ENCODE measurements at regions not wholly inside any gene's neighbourhood (a gene's known extent, or its start where the extent isn't known, plus 50 kb on each side); places are given as distances from the start of the nearest gene placed in this dataset.

DNA sequence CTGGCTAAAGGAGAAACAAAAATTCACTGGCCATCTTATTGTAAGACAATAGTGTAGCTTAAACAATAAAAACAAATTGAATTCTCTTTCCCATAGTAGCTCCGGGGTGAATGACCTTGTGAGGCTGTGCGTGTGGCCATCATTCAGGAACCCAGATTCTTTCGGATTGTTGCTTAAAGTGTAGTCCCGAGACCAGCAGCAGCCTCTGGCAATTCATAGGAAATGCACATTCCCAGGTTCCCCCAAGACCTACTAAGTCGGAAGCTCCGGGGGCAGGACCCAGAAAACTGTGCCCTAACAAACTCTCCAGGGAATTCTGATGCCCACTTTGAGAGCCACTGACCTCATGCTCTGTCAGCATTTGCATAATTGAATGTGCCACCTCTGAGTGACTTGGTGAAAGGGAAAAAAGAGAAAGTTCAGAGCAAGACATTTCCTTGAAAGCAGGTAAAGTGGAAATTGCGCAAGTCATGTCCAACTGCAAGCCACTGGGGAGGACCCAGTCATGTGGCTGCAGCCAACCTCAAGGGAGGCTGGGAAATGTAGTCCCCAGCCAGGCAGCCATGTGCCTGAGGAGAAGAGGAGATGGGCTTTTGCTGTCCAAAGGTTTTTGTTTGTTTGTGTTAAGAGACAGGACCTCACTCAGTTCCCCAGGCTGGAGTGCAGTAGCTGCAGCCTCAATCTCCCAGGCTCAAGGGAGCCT, 50.7 kb upstream of the PNMA8B start:
- Mint-ChIP-seq H3K36me3 (peaks cover 4% of the 10 kb centered on the region), H3K27ac (no peak overlapping the region), H3K27me3 (peaks cover 2% of the 10 kb centered on the region), H3K4me3 (no peak overlapping the region), H3K4me1 (no peaks in the 10 kb centered on the region), H3K9me3 (peaks cover 7% of the 10 kb centered on the region)
- ATAC-seq (ENCODE audit: low read depth) (peak; percentile 41), DNase-seq (ENCODE audit: low spot score in 2 of 2) (no peak)

GRCh38 chr19:46550684-46551083, 50.4 kb upstream of the CALM3 start:
- no peak for ATAC-seq (ENCODE audit: low read depth)
- peaks cover 12% of the 10 kb centered on the region for H3K9me3 Mint-ChIP-seq

GRCh38 chr19:46551164-46551563, 50.0 kb upstream of the CALM3 start:
- Mint-ChIP-seq H3K27ac (no peak overlapping the region), H3K36me3 (peaks cover 9% of the 10 kb centered on the region)

More at GRCh38 chr19:46550684-46551083, 50.4 kb upstream of the CALM3 start:
- H3K27me3 Mint-ChIP-seq: peaks cover 5% of the 10 kb centered on the region
- no peaks in the 10 kb centered on the region for H3K4me1 Mint-ChIP-seq
- DNase-seq (ENCODE audit: low spot score in 2 of 2): no peak
- H3K36me3 Mint-ChIP-seq: peaks cover 9% of the 10 kb centered on the region
- H3K4me3 Mint-ChIP-seq: no peak overlapping the region
- H3K27ac Mint-ChIP-seq: no peak overlapping the region

More at GRCh38 chr19:46551164-46551563, 50.0 kb upstream of the CALM3 start:
- Mint-ChIP-seq H3K4me1 (no peaks in the 10 kb centered on the region), H3K4me3 (no peak overlapping the region), H3K27me3 (peaks cover 5% of the 10 kb centered on the region), H3K9me3 (peaks cover 12% of the 10 kb centered on the region)
- no peak for ATAC-seq (ENCODE audit: low read depth)
- DNase-seq (ENCODE audit: low spot score in 2 of 2): no peak
